IMR-90 (cell line): ENCODE measurements at regions not wholly inside any gene's neighbourhood (a gene's known extent, or its start where the extent isn't known, plus 50 kb on each side); places are given as distances from the start of the nearest gene placed in this dataset.

Experiments used
- ATAC-seq: fragments of 200-7000 bp; cut with Tn5 transposase; 2 replicates; pipeline ENCODE4 v1.9.1; 2020; ENCODE audit warnings: low read depth, mild to moderate bottlenecking, moderate library complexity
- BruUV-seq: library from RNA; stranded (reverse); fragments of 400-500 nt; replicated peaks from 2 replicates; lab custom pipeline; 2021; lab: Mats Ljungman, UMichigan
- CTCF ChIA-PET: fragments of 300-600 bp; formaldehyde crosslinking; extraction: SDS; loops from one replicate; lab custom pipeline; 2021; ENCODE audit warnings: antibody characterized with exemption; lab: Yijun Ruan, JAX
- POLR2A ChIA-PET: fragments of 300-600 bp; sonication (Branson Sonifier 250); formaldehyde crosslinking; loops from one replicate; lab custom pipeline; 2022; ENCODE audit warnings: antibody characterized with exemption; ENCODE audit not compliant: unreplicated experiment; lab: Charles Lee
- DNase-seq: peaks from one replicate; pipeline ENCODE4 v3.0.0; 2013
- H2AFZ ChIP-seq: replicated peaks from 2 replicates; pipeline ENCODE3; 2013; ENCODE audit warnings: low read length, mild to moderate bottlenecking; ENCODE audit not compliant: poor library complexity
- H2AK5ac ChIP-seq: 2 replicates; pipeline ENCODE4 v1.6.1; 2013; ENCODE audit warnings: low read depth, low read length, inconsistent platforms
- H2AK9ac ChIP-seq: replicated peaks from 2 replicates; pipeline ENCODE3; 2013; ENCODE audit warnings: mild to moderate bottlenecking, low read depth, low read length, moderate library complexity; ENCODE audit not compliant: poor library complexity
- H2BK120ac ChIP-seq: 2 replicates; pipeline ENCODE4 v1.6.1; 2013; ENCODE audit warnings: low read depth, low read length, inconsistent platforms
- H2BK15ac ChIP-seq: 3 replicates; pipeline ENCODE4 v1.6.1; 2013; ENCODE audit warnings: low read depth, low read length, inconsistent platforms
- H2BK20ac ChIP-seq: 2 replicates; pipeline ENCODE4 v1.6.1; 2013; ENCODE audit warnings: low read depth, mild to moderate bottlenecking, inconsistent platforms, low read length, moderate library complexity
- H2BK5ac ChIP-seq: 2 replicates; pipeline ENCODE4 v1.6.1; 2013; ENCODE audit warnings: mild to moderate bottlenecking, low read depth, low read length, inconsistent platforms; ENCODE audit not compliant: poor library complexity, severe bottlenecking
- H3K14ac ChIP-seq: replicated peaks from 2 replicates; pipeline ENCODE4 v1.6.1; 2013; ENCODE audit warnings: low read depth, low read length, inconsistent platforms
- H3K18ac ChIP-seq: 2 replicates; pipeline ENCODE4 v1.6.1; 2013; ENCODE audit warnings: low read depth, low read length, control low read depth
- H3K23ac ChIP-seq: 2 replicates; pipeline ENCODE4 v1.6.1; 2013; ENCODE audit warnings: low read depth, low read length, inconsistent platforms
- H3K27ac ChIP-seq: 2 replicates; pipeline ENCODE4 v1.5.1; 2013; ENCODE audit warnings: mild to moderate bottlenecking, control low read depth, low read length; ENCODE audit not compliant: insufficient read depth
- H3K27me3 ChIP-seq: 2 replicates; pipeline ENCODE4 v1.6.1; 2013; ENCODE audit warnings: low read length; ENCODE audit not compliant: control insufficient read depth, insufficient read depth
- H3K36me3 ChIP-seq: 2 replicates; pipeline ENCODE4 v1.6.1; 2013; ENCODE audit warnings: low read length, mixed read lengths; ENCODE audit not compliant: control insufficient read depth, insufficient read depth
- H3K4ac ChIP-seq: 2 replicates; pipeline ENCODE4 v1.6.1; 2013; ENCODE audit warnings: low read depth, low read length, inconsistent platforms
- H3K4me1 ChIP-seq: 2 replicates; pipeline ENCODE4 v1.6.1; 2013; ENCODE audit warnings: low read length, mixed read lengths; ENCODE audit not compliant: control insufficient read depth, insufficient read depth
- H3K4me2 ChIP-seq: 2 replicates; pipeline ENCODE4 v1.6.1; 2013; ENCODE audit warnings: low read depth, mild to moderate bottlenecking, control low read depth, low read length, moderate library complexity
- H3K4me3 ChIP-seq: 2 replicates; pipeline ENCODE4 v1.5.1; 2013; ENCODE audit warnings: low read depth, mild to moderate bottlenecking, control low read depth, low read length, moderate library complexity; ENCODE audit not compliant: insufficient read depth
- H3K56ac ChIP-seq: 2 replicates; pipeline ENCODE4 v1.6.1; 2013; ENCODE audit warnings: low read length, inconsistent platforms; ENCODE audit not compliant: insufficient read depth; ENCODE audit errors: extremely low read depth
- H3K79me1 ChIP-seq, 2 experiments: 2 replicates each; pipeline ENCODE4 v1.6.1; 2013; ENCODE audit warnings: low read length in 2 of 2, inconsistent platforms in 1 of 2, low read depth in 1 of 2
- H3K9ac ChIP-seq: 2 replicates; pipeline ENCODE4 v1.6.1; 2013; ENCODE audit warnings: low read depth, low read length, control low read depth
- H3K9me1 ChIP-seq: 2 replicates; pipeline ENCODE4 v1.6.1; 2013; ENCODE audit warnings: low read length, inconsistent platforms; ENCODE audit not compliant: insufficient read depth
- H3K9me3 ChIP-seq: 2 replicates; pipeline ENCODE4 v1.6.1; 2013; ENCODE audit warnings: low read length; ENCODE audit not compliant: control insufficient read depth, insufficient read depth
- H4K20me1 ChIP-seq: 2 replicates; pipeline ENCODE4 v1.6.1; 2013; ENCODE audit warnings: low read length, inconsistent platforms; ENCODE audit not compliant: insufficient read depth
- H4K5ac ChIP-seq: 2 replicates; pipeline ENCODE4 v1.6.1; 2013; ENCODE audit warnings: mild to moderate bottlenecking, low read depth, low read length, control low read depth
- H4K8ac ChIP-seq, 2 experiments: 2 replicates each; pipeline ENCODE4 v1.6.1; 2013; ENCODE audit warnings: low read depth in 2 of 2, low read length in 2 of 2, control low read depth in 1 of 2, inconsistent platforms in 1 of 2
- H4K91ac ChIP-seq: 2 replicates; pipeline ENCODE4 v1.6.1; 2013; ENCODE audit warnings: low read depth, low read length, inconsistent platforms; ENCODE audit not compliant: insufficient read depth
- MAFK ChIP-seq: IDR thresholded peaks from 2 replicates; pipeline ENCODE4 v1.6.1; 2012; ENCODE audit warnings: low read depth, low read length, improper control_type of control experiment
- RCOR1 ChIP-seq: IDR thresholded peaks from 2 replicates; pipeline ENCODE4 v1.6.1; 2012; ENCODE audit warnings: mild to moderate bottlenecking, low read length, improper control_type of control experiment; ENCODE audit not compliant: insufficient replicate concordance
- RFX5 ChIP-seq: IDR thresholded peaks from 2 replicates; pipeline ENCODE4 v1.8.0; 2012; ENCODE audit warnings: low read depth, mild to moderate bottlenecking, low read length, moderate library complexity
- dilution Hi-C: fragments of 300-500 bp; cut with HindIII; formaldehyde crosslinking; loops from one replicate; pipeline ENCODE4 v1.14.3; 2018; ENCODE audit warnings: low sequenced_read_pairs; ENCODE audit not compliant: unreplicated experiment
- in situ Hi-C: fragments of 300-500 bp; cut with MboI; formaldehyde crosslinking; loops from 3 replicates; pipeline ENCODE4 v1.14.3; 2019; ENCODE audit warnings: low sequenced_read_pairs, inconsistent platforms, mixed read lengths
- intact Hi-C: fragments of 100-400 bp; cut with micrococcal nuclease; formaldehyde crosslinking; loops from 2 replicates; pipeline ENCODE4 v1.10.0; 2022
- TF ChIP-seq, protein P1 (sequence below): fragments of 150-350 bp; IDR thresholded peaks from 2 replicates; pipeline ENCODE4 v1.6.1; 2016; ENCODE audit warnings: low read depth, mild to moderate bottlenecking, low read length, moderate library complexity, borderline replicate concordance

DNA sequence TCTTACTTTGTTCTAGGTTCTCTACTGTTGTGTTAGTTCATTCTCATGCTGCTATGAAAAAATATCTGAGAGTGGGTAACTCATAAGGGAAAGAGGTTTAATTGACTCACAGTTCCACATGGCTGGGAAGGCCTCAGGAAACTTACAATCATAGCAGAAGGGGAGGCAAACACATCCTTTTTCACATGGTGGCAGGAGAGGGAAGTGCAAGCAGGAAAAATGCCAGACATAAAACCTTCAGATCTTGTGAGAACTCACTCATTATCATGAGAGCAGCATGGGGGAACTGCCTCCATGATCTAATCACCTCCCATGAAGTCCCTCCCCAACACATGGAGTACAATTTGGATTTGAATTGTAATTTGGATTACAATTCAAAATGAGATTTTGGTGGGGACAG lies 69.6 kb downstream of the MGST1 start:
- no peak for TF ChIP-seq RFX5
- TF ChIP-seq, protein P1, sequence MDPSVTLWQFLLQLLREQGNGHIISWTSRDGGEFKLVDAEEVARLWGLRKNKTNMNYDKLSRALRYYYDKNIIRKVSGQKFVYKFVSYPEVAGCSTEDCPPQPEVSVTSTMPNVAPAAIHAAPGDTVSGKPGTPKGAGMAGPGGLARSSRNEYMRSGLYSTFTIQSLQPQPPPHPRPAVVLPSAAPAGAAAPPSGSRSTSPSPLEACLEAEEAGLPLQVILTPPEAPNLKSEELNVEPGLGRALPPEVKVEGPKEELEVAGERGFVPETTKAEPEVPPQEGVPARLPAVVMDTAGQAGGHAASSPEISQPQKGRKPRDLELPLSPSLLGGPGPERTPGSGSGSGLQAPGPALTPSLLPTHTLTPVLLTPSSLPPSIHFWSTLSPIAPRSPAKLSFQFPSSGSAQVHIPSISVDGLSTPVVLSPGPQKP: no peak
- no peak for TF ChIP-seq MAFK
- TF ChIP-seq RCOR1: no peak
- no peak overlapping the region for H3K9ac ChIP-seq
- no peak overlapping the region for H3K23ac ChIP-seq
- no peaks in the 10 kb centered on the region for H3K9me1 ChIP-seq
- no peaks in the 10 kb centered on the region for H3K4me1 ChIP-seq
- no peak overlapping the region for H3K4me2 ChIP-seq
- no peak overlapping the region for H2BK20ac ChIP-seq
- H3K36me3 ChIP-seq: no peaks in the 10 kb centered on the region
- ATAC-seq (no peak), DNase-seq (no peak)
- dilution Hi-C loops (no loop called here), in situ Hi-C loops (no loop called here), intact Hi-C loops (no loop called here)
- no peak overlapping the region for H3K56ac ChIP-seq
- no peak overlapping the region for H2BK5ac ChIP-seq
- H2AK5ac ChIP-seq: no peak overlapping the region
- H3K4ac ChIP-seq: no peak overlapping the region
- H3K27me3 ChIP-seq: no peaks in the 10 kb centered on the region
- POLR2A ChIA-PET: no interaction called here
- H3K14ac ChIP-seq: no peak overlapping the region
- H2AK9ac ChIP-seq: no peak overlapping the region
- no peak overlapping the region for H4K8ac ChIP-seq
- CTCF ChIA-PET: no interaction called here
- no TSS peak for BruUV-seq
- H3K4me3 ChIP-seq: no peak overlapping the region
- H2AFZ ChIP-seq: no peak overlapping the region
- H2BK120ac ChIP-seq: no peak overlapping the region
- no peak overlapping the region for H4K91ac ChIP-seq
- no peaks in the 10 kb centered on the region for H4K20me1 ChIP-seq
- no peak overlapping the region for H2BK15ac ChIP-seq
- no peaks in the 10 kb centered on the region for H3K79me1 ChIP-seq
- H4K5ac ChIP-seq: no peak overlapping the region
- no peaks in the 10 kb centered on the region for H3K9me3 ChIP-seq
- H3K27ac ChIP-seq: no peak overlapping the region
- H3K18ac ChIP-seq: no peak overlapping the region
